ENCODE measurements at regions not wholly inside any gene's neighbourhood (a gene's known extent, or its start where the extent isn't known, plus 50 kb on each side); places are given as distances from the start of the nearest gene placed in this dataset.

DNA sequence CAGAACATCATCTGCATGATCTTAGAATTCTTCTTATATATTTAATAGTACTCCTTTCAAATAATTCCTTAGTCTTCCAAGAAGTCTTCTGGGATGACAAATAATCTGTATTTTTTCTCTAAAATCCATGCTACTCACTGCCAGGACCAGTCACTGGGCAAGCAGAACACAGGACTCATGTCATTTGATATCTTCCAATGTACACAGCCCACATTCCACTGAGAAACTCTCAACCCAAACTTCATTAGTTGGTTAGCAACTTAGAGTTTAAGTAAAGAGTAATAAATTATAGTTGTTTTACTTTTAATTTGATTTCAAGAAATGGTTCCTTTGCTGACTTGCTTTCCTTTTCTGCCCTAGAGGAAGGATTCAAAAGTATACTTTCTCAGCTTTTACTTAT lies 317.0 kb downstream of the VGLL3 start:
- TF ChIP-seq POLR2AphosphoS5 (IDR thresholded peaks at IDR 0.05) (no peak), POLR2A (IDR thresholded peaks at IDR 0.05) (no peak)
- TF ChIP-seq, protein P1, sequence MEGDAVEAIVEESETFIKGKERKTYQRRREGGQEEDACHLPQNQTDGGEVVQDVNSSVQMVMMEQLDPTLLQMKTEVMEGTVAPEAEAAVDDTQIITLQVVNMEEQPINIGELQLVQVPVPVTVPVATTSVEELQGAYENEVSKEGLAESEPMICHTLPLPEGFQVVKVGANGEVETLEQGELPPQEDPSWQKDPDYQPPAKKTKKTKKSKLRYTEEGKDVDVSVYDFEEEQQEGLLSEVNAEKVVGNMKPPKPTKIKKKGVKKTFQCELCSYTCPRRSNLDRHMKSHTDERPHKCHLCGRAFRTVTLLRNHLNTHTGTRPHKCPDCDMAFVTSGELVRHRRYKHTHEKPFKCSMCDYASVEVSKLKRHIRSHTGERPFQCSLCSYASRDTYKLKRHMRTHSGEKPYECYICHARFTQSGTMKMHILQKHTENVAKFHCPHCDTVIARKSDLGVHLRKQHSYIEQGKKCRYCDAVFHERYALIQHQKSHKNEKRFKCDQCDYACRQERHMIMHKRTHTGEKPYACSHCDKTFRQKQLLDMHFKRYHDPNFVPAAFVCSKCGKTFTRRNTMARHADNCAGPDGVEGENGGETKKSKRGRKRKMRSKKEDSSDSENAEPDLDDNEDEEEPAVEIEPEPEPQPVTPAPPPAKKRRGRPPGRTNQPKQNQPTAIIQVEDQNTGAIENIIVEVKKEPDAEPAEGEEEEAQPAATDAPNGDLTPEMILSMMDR (IDR thresholded peaks at IDR 0.05 in 8 of 11, conservative IDR thresholded peaks at IDR 0.05 in 3 of 11), result no peak
- H3K27me3 ChIP-seq (replicated peaks in 1 of 7), result no peaks in the 10 kb centered on the region
- intact Hi-C loops (cut with DNase I; ENCODE audit: low total_unique reads), result no loop called here
- H3K4me3 ChIP-seq, result no peak overlapping the region
- H3K9me3 ChIP-seq, result peaks cover 0 to 28% (median 18%) of the 10 kb centered on the region in 8 donors
- H3K4me1 ChIP-seq, result no peaks in the 10 kb centered on the region
- DNase-seq, result no peak
- no peak overlapping the region for H3K27ac ChIP-seq
- no peaks in the 10 kb centered on the region for H3K36me3 ChIP-seq

- H3K27ac ChIP-seq, result no peak overlapping the region
- no peak for DNase-seq
- H3K4me1 ChIP-seq, result no peaks in the 10 kb centered on the region
- H3K9me3 ChIP-seq, result no peaks in the 10 kb centered on the region
- H3K4me3 ChIP-seq, result no peak overlapping the region
- intact Hi-C loops (cut with DNase I; ENCODE audit: low total_unique reads), result no loop called here
- TF ChIP-seq, protein P1 (IDR thresholded peaks at IDR 0.05 in 8 of 11, conservative IDR thresholded peaks at IDR 0.05 in 3 of 11), result no peak
- TF ChIP-seq POLR2A (IDR thresholded peaks at IDR 0.05) (no peak), POLR2AphosphoS5 (IDR thresholded peaks at IDR 0.05) (no peak)
- no peaks in the 10 kb centered on the region for H3K27me3 ChIP-seq (replicated peaks in 1 of 7)
- 74 to 91% (median 76%) methylated on average over 2 of the region's 2 CpGs for WGBS, 5 donors
- no peaks in the 10 kb centered on the region for H3K36me3 ChIP-seq
These were observed 329.1 kb downstream of the VGLL3 start for GRCh38 chr3:86661817-86662216.

DNA sequence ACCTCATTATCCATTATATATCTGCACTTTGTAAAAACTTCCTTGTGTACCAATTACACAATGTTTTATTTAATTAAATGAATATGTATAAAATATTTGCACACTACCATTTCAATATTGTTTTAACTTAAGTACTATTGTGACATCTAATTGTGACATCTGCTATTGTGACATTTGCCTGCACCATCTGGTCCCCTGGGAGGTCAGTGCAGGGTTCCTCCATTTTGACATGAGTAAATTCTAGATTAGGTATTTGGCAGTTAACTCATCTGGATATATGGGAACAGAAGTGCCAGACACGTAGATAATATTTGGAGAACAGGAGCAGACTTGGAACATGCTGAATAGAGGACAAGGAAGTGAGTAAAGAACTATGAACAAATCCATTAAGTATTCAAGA lies 332.1 kb downstream of the VGLL3 start:
- intact Hi-C loops (cut with DNase I; ENCODE audit: low total_unique reads), result no loop called here
- H3K27ac ChIP-seq, result no peak overlapping the region
- no peaks in the 10 kb centered on the region for H3K27me3 ChIP-seq (replicated peaks in 1 of 7)
- TF ChIP-seq, protein P1 (IDR thresholded peaks at IDR 0.05 in 8 of 11, conservative IDR thresholded peaks at IDR 0.05 in 3 of 11), result no peak
- H3K36me3 ChIP-seq, result no peaks in the 10 kb centered on the region
- no peaks in the 10 kb centered on the region for H3K4me1 ChIP-seq
- H3K4me3 ChIP-seq, result no peak overlapping the region
- 50 to 71% (median 56%) methylated on average over 1 of the region's 1 CpG for WGBS, 5 donors
- H3K9me3 ChIP-seq, result no peaks in the 10 kb centered on the region
- DNase-seq, result no peak

GRCh38 chr3:86654806-86655460 lies 336.0 kb downstream of the VGLL3 start:
- Histone ChIP-seq H3K36me3 (no peaks in the 10 kb centered on the region), H3K4me3 (no peak overlapping the region), H3K27ac (no peak overlapping the region), H3K9me3 (no peaks in the 10 kb centered on the region), H3K4me1 (no peaks in the 10 kb centered on the region), H3K27me3 (replicated peaks in 1 of 7) (no peaks in the 10 kb centered on the region)
- 74 to 82% (median 79%) methylated on average over 6 of the region's 6 CpGs for WGBS, 5 donors
- DNase-seq, result no peak
- TF ChIP-seq, protein P1 (IDR thresholded peaks at IDR 0.05 in 8 of 11, conservative IDR thresholded peaks at IDR 0.05 in 3 of 11), result no peak
- TF ChIP-seq POLR2AphosphoS5 (IDR thresholded peaks at IDR 0.05) (no peak), POLR2A (IDR thresholded peaks at IDR 0.05) (no peak)
- intact Hi-C loops (cut with DNase I; ENCODE audit: low total_unique reads), result no loop called here
